Testis (tissue), 2 donors: ENCODE measurements at regions not wholly inside any gene's neighbourhood (a gene's known extent, or its start where the extent isn't known, plus 50 kb on each side); places are given as distances from the start of the nearest gene placed in this dataset.

Experiments used
- CTCF ChIP-seq, 3 experiments: fragments of 450-650 bp in 2 of 3; fragments of 200-600 bp in 1 of 3; sonication (generic) in 1 of 3; IDR thresholded peaks; one replicate each; pipeline ENCODE4 v1.5.1; 2016 to 2019; ENCODE audit warnings: antibody characterized with exemption in 3 of 3, mild to moderate bottlenecking in 2 of 3, moderate library complexity in 1 of 3
- POLR2A ChIP-seq: fragments of 450-650 bp; IDR thresholded peaks from one replicate; pipeline ENCODE4 v1.6.1; 2017; ENCODE audit warnings: antibody characterized with exemption, mild to moderate bottlenecking, moderate library complexity

DNA sequence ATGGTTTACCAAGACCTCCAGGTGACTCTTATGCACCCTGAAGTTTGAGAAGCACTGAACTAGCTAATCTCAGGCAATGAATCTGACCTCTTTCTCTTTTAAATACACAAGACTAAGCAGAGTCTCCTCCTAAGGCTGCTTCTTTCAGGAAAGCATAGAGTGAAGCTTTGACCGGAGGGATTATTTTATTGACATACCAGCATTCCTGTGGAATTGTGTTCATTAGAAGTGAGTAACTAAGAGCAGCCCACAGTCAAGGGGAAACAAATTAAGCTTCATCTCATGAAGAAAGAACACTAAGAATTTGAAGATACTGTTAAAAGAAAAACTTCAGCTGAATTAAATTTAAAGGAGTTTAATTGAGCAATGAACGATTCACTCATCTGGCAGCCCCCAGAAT is 963.5 kb downstream of the NTRK3 start:
- TF ChIP-seq CTCF (IDR thresholded peaks at IDR 0.05) (no peak), POLR2A (no peak)
